RWPE2 (cell line): ENCODE measurements at regions not wholly inside any gene's neighbourhood (a gene's known extent, or its start where the extent isn't known, plus 50 kb on each side); places are given as distances from the start of the nearest gene placed in this dataset.
"Not testable (repeated sequence)": the region's sequence is repeated elsewhere in the genome, so short reads cannot be mapped to it uniquely, and the experiment has no call there.

Experiments used
- ATAC-seq: fragments of 200-7000 bp; cut with Tn5 transposase; 3 replicates; pipeline ENCODE4 v1.9.1; 2021; ENCODE audit warnings: low read depth
- DNase-seq: peaks from one replicate; pipeline ENCODE4 v3.0.0-alpha.2; 2020; ENCODE audit warnings: low spot score
- H3K27ac ChIP-seq: fragments of 450-650 bp; 2 replicates; pipeline ENCODE4 v1.5.1; 2017; ENCODE audit warnings: mild to moderate bottlenecking; ENCODE audit not compliant: poor library complexity, severe bottlenecking
- H3K27me3 ChIP-seq: fragments of 250-450 bp; sonication (Bioruptor Pico); 2 replicates; pipeline ENCODE4 v1.5.1; 2021; ENCODE audit warnings: mild to moderate bottlenecking, moderate library complexity; ENCODE audit not compliant: insufficient read depth, poor library complexity, severe bottlenecking
- H3K36me3 ChIP-seq: fragments of 250-450 bp; sonication (Bioruptor Pico); 2 replicates; pipeline ENCODE4 v1.5.1; 2020; ENCODE audit warnings: low read depth, mild to moderate bottlenecking, moderate library complexity
- H3K4me1 ChIP-seq: fragments of 250-450 bp; sonication (Bioruptor Pico); 2 replicates; pipeline ENCODE4 v1.5.1; 2021; ENCODE audit warnings: mild to moderate bottlenecking, moderate library complexity; ENCODE audit not compliant: insufficient read depth, poor library complexity, severe bottlenecking
- H3K4me3 ChIP-seq: fragments of 250-450 bp; sonication (Bioruptor Pico); 2 replicates; pipeline ENCODE4 v1.5.1; 2021; ENCODE audit warnings: mild to moderate bottlenecking, moderate library complexity; ENCODE audit not compliant: severe bottlenecking
- H3K9me3 ChIP-seq: fragments of 250-450 bp; sonication (Bioruptor Pico); 2 replicates; pipeline ENCODE4 v1.5.1; 2021; ENCODE audit warnings: mild to moderate bottlenecking, moderate library complexity; ENCODE audit not compliant: severe bottlenecking
- TF ChIP-seq, protein P1 (sequence below): fragments of 450-650 bp; IDR thresholded peaks from one replicate; pipeline ENCODE4 v1.5.1; 2017; ENCODE audit warnings: mild to moderate bottlenecking, moderate library complexity; ENCODE audit not compliant: poor library complexity, severe bottlenecking

- Histone ChIP-seq H3K27ac (no peak overlapping the region), H3K9me3 (no peaks in the 10 kb centered on the region), H3K36me3 (no peaks in the 10 kb centered on the region), H3K4me1 (no peaks in the 10 kb centered on the region), H3K27me3 (no peaks in the 10 kb centered on the region), H3K4me3 (no peak overlapping the region)
- TF ChIP-seq, protein P1, sequence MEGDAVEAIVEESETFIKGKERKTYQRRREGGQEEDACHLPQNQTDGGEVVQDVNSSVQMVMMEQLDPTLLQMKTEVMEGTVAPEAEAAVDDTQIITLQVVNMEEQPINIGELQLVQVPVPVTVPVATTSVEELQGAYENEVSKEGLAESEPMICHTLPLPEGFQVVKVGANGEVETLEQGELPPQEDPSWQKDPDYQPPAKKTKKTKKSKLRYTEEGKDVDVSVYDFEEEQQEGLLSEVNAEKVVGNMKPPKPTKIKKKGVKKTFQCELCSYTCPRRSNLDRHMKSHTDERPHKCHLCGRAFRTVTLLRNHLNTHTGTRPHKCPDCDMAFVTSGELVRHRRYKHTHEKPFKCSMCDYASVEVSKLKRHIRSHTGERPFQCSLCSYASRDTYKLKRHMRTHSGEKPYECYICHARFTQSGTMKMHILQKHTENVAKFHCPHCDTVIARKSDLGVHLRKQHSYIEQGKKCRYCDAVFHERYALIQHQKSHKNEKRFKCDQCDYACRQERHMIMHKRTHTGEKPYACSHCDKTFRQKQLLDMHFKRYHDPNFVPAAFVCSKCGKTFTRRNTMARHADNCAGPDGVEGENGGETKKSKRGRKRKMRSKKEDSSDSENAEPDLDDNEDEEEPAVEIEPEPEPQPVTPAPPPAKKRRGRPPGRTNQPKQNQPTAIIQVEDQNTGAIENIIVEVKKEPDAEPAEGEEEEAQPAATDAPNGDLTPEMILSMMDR = no peak
- DNase-seq (no peak), ATAC-seq (no peak)
Observed at GRCh38 chr17:70947215-70947614, 777.9 kb downstream of the KCNJ2 start.

GRCh38 chr17:70947636-70948565 is 778.6 kb downstream of the KCNJ2 start:
- no peak for DNase-seq
- H3K9me3 ChIP-seq = no peaks in the 10 kb centered on the region
- ATAC-seq = no peak
- H3K27me3 ChIP-seq = no peaks in the 10 kb centered on the region
- H3K4me3 ChIP-seq = no peak overlapping the region
- H3K27ac ChIP-seq = no peak overlapping the region
- no peaks in the 10 kb centered on the region for H3K36me3 ChIP-seq
- TF ChIP-seq, protein P1 = no peak
- H3K4me1 ChIP-seq = no peaks in the 10 kb centered on the region

- not testable (repeated sequence) for H3K36me3 ChIP-seq, H3K9me3 ChIP-seq, ATAC-seq, H3K27ac ChIP-seq, H3K4me3 ChIP-seq, DNase-seq, H3K27me3 ChIP-seq, H3K4me1 ChIP-seq
Observed at GRCh38 chr17:70953140-70953539, 783.8 kb downstream of the KCNJ2 start.

GRCh38 chr17:70955441-70955840 is 786.1 kb downstream of the KCNJ2 start:
- H3K4me1 ChIP-seq = no peaks in the 10 kb centered on the region
- no peaks in the 10 kb centered on the region for H3K27me3 ChIP-seq
- no peaks in the 10 kb centered on the region for H3K36me3 ChIP-seq
- no peak overlapping the region for H3K4me3 ChIP-seq
- no peak for ATAC-seq
- no peaks in the 10 kb centered on the region for H3K9me3 ChIP-seq
- no peak overlapping the region for H3K27ac ChIP-seq
- TF ChIP-seq, protein P1 = no peak
- no peak for DNase-seq

DNA sequence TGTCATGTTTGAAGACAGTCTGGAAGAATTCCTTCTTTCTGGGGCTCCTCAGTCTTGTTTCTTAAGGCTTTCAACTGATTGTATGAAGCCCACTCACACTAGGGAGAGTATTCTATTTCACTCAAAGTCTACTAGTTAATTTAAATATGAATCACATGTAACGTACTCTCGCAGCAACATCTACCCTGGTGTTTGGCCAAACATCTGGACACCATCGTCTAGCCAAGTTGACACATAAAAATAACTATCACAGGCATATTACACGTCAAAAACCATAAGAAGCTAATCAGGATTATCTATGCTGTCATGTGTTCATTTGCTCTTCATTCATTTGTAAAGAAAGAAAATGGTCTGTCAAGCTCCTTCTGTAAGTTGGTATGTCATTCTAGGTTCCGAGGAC is 787.4 kb downstream of the KCNJ2 start:
- ATAC-seq (no peak), DNase-seq (no peak)
- Histone ChIP-seq H3K9me3 (no peaks in the 10 kb centered on the region), H3K27ac (no peak overlapping the region), H3K36me3 (no peaks in the 10 kb centered on the region), H3K27me3 (no peaks in the 10 kb centered on the region), H3K4me1 (no peaks in the 10 kb centered on the region), H3K4me3 (no peak overlapping the region)
- TF ChIP-seq, protein P1 = no peak
